C4-2B (cell line): ENCODE measurements at regions not wholly inside any gene's neighbourhood (a gene's known extent, or its start where the extent isn't known, plus 50 kb on each side); places are given as distances from the start of the nearest gene placed in this dataset.

Source experiments
- H3K27ac ChIP-seq: fragments of 450-650 bp; 2 replicates; pipeline ENCODE4 v1.5.1; 2017
- ZFX ChIP-seq: fragments of 450-650 bp; IDR thresholded peaks from 2 replicates; pipeline ENCODE4 v1.6.1; 2017
- TF ChIP-seq, protein P1 (sequence below): fragments of 450-650 bp; conservative IDR thresholded peaks from 2 replicates; pipeline ENCODE4 v1.5.1; 2017; ENCODE audit warnings: mild to moderate bottlenecking

GRCh38 chr1:234769986-234770795 is 160.2 kb upstream of the IRF2BP2 start:
- no peak for TF ChIP-seq ZFX
- TF ChIP-seq, protein P1, sequence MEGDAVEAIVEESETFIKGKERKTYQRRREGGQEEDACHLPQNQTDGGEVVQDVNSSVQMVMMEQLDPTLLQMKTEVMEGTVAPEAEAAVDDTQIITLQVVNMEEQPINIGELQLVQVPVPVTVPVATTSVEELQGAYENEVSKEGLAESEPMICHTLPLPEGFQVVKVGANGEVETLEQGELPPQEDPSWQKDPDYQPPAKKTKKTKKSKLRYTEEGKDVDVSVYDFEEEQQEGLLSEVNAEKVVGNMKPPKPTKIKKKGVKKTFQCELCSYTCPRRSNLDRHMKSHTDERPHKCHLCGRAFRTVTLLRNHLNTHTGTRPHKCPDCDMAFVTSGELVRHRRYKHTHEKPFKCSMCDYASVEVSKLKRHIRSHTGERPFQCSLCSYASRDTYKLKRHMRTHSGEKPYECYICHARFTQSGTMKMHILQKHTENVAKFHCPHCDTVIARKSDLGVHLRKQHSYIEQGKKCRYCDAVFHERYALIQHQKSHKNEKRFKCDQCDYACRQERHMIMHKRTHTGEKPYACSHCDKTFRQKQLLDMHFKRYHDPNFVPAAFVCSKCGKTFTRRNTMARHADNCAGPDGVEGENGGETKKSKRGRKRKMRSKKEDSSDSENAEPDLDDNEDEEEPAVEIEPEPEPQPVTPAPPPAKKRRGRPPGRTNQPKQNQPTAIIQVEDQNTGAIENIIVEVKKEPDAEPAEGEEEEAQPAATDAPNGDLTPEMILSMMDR, result no peak
- no peak overlapping the region for H3K27ac ChIP-seq

DNA sequence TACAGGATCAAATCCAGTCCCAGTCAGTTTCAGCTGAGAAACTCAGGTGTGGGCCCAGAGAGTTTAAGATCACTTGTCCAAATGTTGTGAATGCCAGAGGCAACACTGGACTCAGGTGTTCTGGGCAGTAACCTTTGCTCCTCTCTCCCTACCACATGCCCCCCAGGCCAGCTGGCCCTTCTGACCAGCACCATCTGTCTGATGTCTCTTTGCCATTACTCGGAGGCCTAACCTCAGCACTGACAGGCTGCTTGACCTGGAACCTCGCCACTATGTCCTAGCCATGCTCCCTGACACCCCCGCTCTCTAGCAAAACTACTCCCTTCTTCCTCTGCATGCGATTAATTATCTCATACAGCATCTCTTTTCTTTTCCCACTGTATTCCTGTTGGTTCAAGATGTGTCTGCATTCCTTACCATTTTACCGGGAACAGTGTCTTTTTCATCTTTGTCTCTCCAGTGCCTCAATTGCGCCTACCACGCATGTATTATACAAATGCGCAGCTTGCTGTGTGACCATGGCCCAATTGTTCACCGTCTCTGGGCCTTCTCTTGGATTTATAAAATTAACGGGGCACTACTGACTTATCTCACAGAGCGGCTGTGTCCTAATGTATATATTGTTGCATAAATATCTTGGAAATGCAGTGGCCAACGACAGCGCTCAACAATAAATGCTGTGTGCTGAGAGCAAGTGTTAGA is 159.5 kb upstream of the IRF2BP2 start:
- H3K27ac ChIP-seq, result no peak overlapping the region

GRCh38 chr1:234768569-234769283 is 158.7 kb upstream of the IRF2BP2 start:
- no peak overlapping the region for H3K27ac ChIP-seq
- TF ChIP-seq, protein P1, result no peak
- TF ChIP-seq ZFX, result no peak

More for the DNA sequence above, 159.5 kb upstream of the IRF2BP2 start:
- TF ChIP-seq, protein P1, result no peak

- H3K27ac ChIP-seq, result no peak overlapping the region
- TF ChIP-seq, protein P1, result no peak
- TF ChIP-seq ZFX, result no peak
These were observed 158.2 kb upstream of the IRF2BP2 start for GRCh38 chr1:234768171-234768568.

GRCh38 chr1:234765672-234766071 is 155.7 kb upstream of the IRF2BP2 start:
- no peak for TF ChIP-seq ZFX
- TF ChIP-seq, protein P1, result no peak
- no peak overlapping the region for H3K27ac ChIP-seq

- no peak overlapping the region for H3K27ac ChIP-seq
- TF ChIP-seq ZFX, result no peak
- TF ChIP-seq, protein P1, result no peak
These were observed 155.2 kb upstream of the IRF2BP2 start for GRCh38 chr1:234765181-234765580.

- no peak overlapping the region for H3K27ac ChIP-seq
- no peak for TF ChIP-seq ZFX
- TF ChIP-seq, protein P1, result no peak
These were observed 153.9 kb upstream of the IRF2BP2 start for GRCh38 chr1:234763910-234764309.
